DOHH2 (cell line): ENCODE measurements at regions not wholly inside any gene's neighbourhood (a gene's known extent, or its start where the extent isn't known, plus 50 kb on each side); places are given as distances from the start of the nearest gene placed in this dataset.

Experiments
- CTCF ChIP-seq: fragments of 200-600 bp; sonication (generic); IDR thresholded peaks from one replicate; pipeline ENCODE4 v1.5.1; 2014; ENCODE audit warnings: antibody characterized with exemption, mild to moderate bottlenecking, low read depth, low read length; ENCODE audit not compliant: poor library complexity, severe bottlenecking
- EZH2phosphoT487 ChIP-seq: fragments of 200-600 bp; sonication (generic); IDR thresholded peaks from 2 replicates; pipeline ENCODE4 v1.6.1; 2017; ENCODE audit warnings: borderline replicate concordance, mild to moderate bottlenecking, antibody characterized with exemption, low read length, moderate library complexity, mixed read lengths

GRCh38 chr21:23585419-23585818 is 2021.9 kb downstream of the MRPL39 start:
- TF ChIP-seq CTCF: no peak
- no peak for TF ChIP-seq EZH2phosphoT487
